ENCODE measurements at regions not wholly inside any gene's neighbourhood (a gene's known extent, or its start where the extent isn't known, plus 50 kb on each side); places are given as distances from the start of the nearest gene placed in this dataset.
A peak's percentile ranks its signal among the peaks of the same experiment; 100 is the strongest.

DNA sequence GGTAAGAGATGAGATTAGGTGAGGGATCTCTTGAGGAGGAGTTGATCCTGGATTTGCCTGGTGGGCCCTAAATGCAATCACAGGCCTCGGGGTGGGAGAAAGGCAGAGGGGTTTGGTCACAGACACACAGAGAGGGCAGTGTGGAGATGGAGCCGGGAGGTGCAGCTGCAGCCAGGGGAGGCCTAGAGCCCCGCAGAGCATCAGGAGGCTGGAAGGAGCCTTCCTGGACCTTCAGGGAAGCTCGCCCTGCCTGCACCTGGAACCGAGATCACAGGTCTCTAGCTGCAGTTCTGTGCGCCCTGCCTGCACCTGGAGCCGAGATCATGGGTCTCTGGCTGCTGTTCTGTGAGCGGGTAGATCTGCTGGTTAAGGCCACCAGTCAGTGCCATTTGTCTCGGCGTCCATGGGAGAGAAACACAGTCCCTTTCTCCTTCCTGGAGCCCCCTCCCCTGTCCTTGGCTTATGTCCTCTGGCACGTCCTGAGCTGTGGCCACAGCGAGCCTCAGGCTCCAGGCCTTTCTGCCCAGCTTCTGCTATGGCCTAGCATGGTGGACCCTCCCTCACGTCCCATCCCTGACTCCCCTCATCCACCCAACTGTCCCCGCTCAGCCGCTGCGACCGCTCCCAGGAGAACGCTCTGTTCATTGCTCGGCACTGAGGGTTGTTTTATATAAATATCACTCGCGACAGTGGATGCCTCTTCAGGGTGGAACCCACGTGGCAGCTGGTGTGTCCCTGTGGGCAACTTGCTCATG is 112.0 kb downstream of the DACT2 start:
- Histone ChIP-seq H2AFZ (ENCODE audit: low read depth, low read length) (no peak overlapping the region), H3K9ac (ENCODE audit: low read length) (no peak overlapping the region), H3K14ac (ENCODE audit: low read length in 2 of 2) (no peak overlapping the region), H2BK5ac (ENCODE audit: low read depth, low read length, poor library complexity, severe bottlenecking) (no peak overlapping the region), H4K91ac (ENCODE audit: low read length) (no peak overlapping the region), H4K8ac (ENCODE audit: low read length) (no peak overlapping the region), H3K4me1 (ENCODE audit: control insufficient read depth, insufficient read depth, low read depth, low read length) (peaks cover 15% of the 10 kb centered on the region), H2AK5ac (ENCODE audit: low read length, severe bottlenecking) (no peak overlapping the region), H3K79me1 (replicated peaks; ENCODE audit: low read length, poor library complexity, severe bottlenecking) (no peaks in the 10 kb centered on the region), H2BK120ac (ENCODE audit: low read depth, low read length) (no peak overlapping the region), H3K4me3 (ENCODE audit: insufficient read depth in 1 of 2, low read depth in 1 of 2, low read length in 2 of 2) (no peak overlapping the region), H3K18ac (ENCODE audit: low read depth in 1 of 2, low read length in 2 of 2) (no peak overlapping the region), H3K27me3 (ENCODE audit: control insufficient read depth in 1 of 2, insufficient read depth in 1 of 2, low read length in 2 of 2) (peaks cover 0 to 17% of the 10 kb centered on the region in 2 experiments), H3K9me3 (ENCODE audit: control insufficient read depth, low read length) (no peaks in the 10 kb centered on the region), H3K36me3 (ENCODE audit: control insufficient read depth in 1 of 2, insufficient read depth in 2 of 2, low read depth in 1 of 2, low read length in 2 of 2) (no peaks in the 10 kb centered on the region), H2BK15ac (ENCODE audit: low read depth, poor library complexity, severe bottlenecking) (no peak overlapping the region), H3K27ac (ENCODE audit: low read length, poor library complexity, severe bottlenecking) (no peak overlapping the region), H3K4me2 (ENCODE audit: low read length, poor library complexity, severe bottlenecking) (no peak overlapping the region), H2BK12ac (ENCODE audit: low read length in 2 of 2) (no peak overlapping the region), H3K23ac (ENCODE audit: low read length in 2 of 2) (no peak overlapping the region), H3K4ac (ENCODE audit: low read depth in 1 of 2, low read length in 2 of 2) (no peak overlapping the region)
- no peak for DNase-seq
- WGBS: 91% methylated on average over 22 of the region's 22 CpGs

DNA sequence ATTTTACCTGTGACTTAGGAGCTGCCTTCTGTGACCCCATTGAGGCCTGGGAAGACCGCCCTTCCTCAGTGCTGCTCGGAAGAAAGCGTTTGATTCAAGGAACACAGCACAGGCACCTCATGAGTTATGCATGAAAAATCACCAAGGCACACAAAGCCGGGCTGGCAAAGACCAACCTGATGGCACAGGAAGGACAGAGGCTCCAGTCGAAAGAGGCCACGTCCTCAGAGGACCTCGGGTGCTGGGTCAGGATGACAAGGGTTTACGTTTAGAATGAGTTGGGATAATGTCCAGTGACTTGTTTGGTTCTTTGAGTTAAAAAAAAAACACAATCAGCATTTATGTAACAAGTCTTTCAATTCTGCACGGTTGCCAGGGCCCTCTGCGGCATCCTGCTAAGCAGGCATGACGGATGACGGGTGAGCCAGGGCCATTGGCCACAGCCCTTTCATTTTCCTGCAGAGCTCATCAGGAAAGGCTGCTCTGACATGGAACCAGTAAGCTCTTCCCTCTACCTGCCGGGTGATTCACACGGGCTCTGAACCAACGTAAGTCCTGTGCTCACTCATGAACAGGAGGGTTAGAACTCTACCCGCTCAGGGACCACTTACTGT is 112.8 kb downstream of the DACT2 start:
- Histone ChIP-seq H3K14ac (ENCODE audit: low read length in 2 of 2) (no peak overlapping the region), H3K4me1 (ENCODE audit: control insufficient read depth, insufficient read depth, low read depth, low read length) (peaks cover 15% of the 10 kb centered on the region), H3K27me3 (ENCODE audit: control insufficient read depth in 1 of 2, insufficient read depth in 1 of 2, low read length in 2 of 2) (peaks cover 0 to 14% of the 10 kb centered on the region in 2 experiments), H2BK5ac (ENCODE audit: low read depth, low read length, poor library complexity, severe bottlenecking) (no peak overlapping the region), H3K36me3 (ENCODE audit: control insufficient read depth in 1 of 2, insufficient read depth in 2 of 2, low read depth in 1 of 2, low read length in 2 of 2) (no peaks in the 10 kb centered on the region), H3K23ac (ENCODE audit: low read length in 2 of 2) (no peak overlapping the region), H3K18ac (ENCODE audit: low read depth in 1 of 2, low read length in 2 of 2) (no peak overlapping the region), H4K8ac (ENCODE audit: low read length) (no peak overlapping the region), H3K9ac (ENCODE audit: low read length) (peak overlapping the region; percentile 3), H3K4ac (ENCODE audit: low read depth in 1 of 2, low read length in 2 of 2) (no peak overlapping the region), H3K4me2 (ENCODE audit: low read length, poor library complexity, severe bottlenecking) (no peak overlapping the region), H3K9me3 (ENCODE audit: control insufficient read depth, low read length) (no peaks in the 10 kb centered on the region), H2AFZ (ENCODE audit: low read depth, low read length) (no peak overlapping the region), H2BK15ac (ENCODE audit: low read depth, poor library complexity, severe bottlenecking) (no peak overlapping the region), H3K79me1 (replicated peaks; ENCODE audit: low read length, poor library complexity, severe bottlenecking) (no peaks in the 10 kb centered on the region), H4K91ac (ENCODE audit: low read length) (no peak overlapping the region), H2AK5ac (ENCODE audit: low read length, severe bottlenecking) (no peak overlapping the region), H2BK12ac (ENCODE audit: low read length in 2 of 2) (no peak overlapping the region), H3K4me3 (ENCODE audit: insufficient read depth in 1 of 2, low read depth in 1 of 2, low read length in 2 of 2) (no peak overlapping the region), H3K27ac (ENCODE audit: low read length, poor library complexity, severe bottlenecking) (no peak overlapping the region), H2BK120ac (ENCODE audit: low read depth, low read length) (no peak overlapping the region)
- no peak for DNase-seq
- WGBS: 93% methylated on average over 16 of the region's 16 CpGs

DNA sequence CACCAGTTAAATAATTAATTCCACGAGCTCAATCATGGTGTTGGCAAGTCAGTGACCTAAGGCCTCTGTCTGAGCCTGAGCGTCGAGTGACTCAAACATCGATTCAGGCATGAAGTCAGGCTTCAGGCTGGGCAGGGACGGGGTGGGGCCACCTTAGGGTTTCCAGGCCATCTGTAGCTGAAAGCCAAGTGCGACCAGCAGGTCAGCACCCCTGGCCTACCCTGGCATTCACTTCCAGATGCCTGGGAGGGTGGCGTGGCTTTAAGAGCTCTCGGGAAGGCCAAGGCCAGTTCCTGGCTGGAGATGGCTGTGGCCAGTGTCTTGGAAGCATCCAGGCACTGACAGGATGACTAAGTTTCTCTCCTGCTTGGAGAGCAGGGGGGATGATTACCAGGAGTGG is 113.4 kb downstream of the DACT2 start:
- no peak overlapping the region for H3K18ac ChIP-seq (ENCODE audit: low read depth in 1 of 2, low read length in 2 of 2)
- 83% methylated on average over 8 of the region's 8 CpGs for WGBS

DNA sequence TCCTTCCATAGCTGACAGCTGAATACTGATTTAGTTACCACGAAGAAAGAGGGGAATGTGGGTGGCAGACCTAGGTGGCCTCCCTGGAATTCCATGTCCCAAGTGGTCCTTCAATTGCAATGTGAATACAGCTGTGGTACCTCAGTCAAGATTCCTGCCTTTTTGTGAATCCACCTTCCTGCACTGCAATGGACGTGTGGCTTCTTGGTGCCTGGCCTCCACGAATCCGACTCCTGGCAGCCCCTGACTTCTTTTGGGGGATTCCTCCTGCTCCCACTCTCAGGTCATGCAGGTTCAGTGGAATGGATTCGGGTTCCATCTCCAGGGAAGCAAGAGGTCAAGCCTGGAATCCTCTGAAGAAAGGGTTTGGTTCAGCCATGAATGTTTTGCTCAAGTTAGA is 117.8 kb downstream of the DACT2 start:
- H3K18ac ChIP-seq (ENCODE audit: low read depth in 1 of 2, low read length in 2 of 2): no peak overlapping the region
- H3K36me3 ChIP-seq (ENCODE audit: control insufficient read depth in 1 of 2, insufficient read depth in 2 of 2, low read depth in 1 of 2, low read length in 2 of 2): no peaks in the 10 kb centered on the region
- no peak overlapping the region for H2AFZ ChIP-seq (ENCODE audit: low read depth, low read length)
- WGBS: 84% methylated on average over 5 of the region's 5 CpGs
- H3K23ac ChIP-seq (ENCODE audit: low read length in 2 of 2): no peak overlapping the region
- H3K79me1 ChIP-seq (replicated peaks; ENCODE audit: low read length, poor library complexity, severe bottlenecking): no peaks in the 10 kb centered on the region
- H2BK12ac ChIP-seq (ENCODE audit: low read length in 2 of 2): no peak overlapping the region
- H3K27ac ChIP-seq (ENCODE audit: low read length, poor library complexity, severe bottlenecking): no peak overlapping the region
- H2BK15ac ChIP-seq (ENCODE audit: low read depth, poor library complexity, severe bottlenecking): no peak overlapping the region
- no peak overlapping the region for H3K4me2 ChIP-seq (ENCODE audit: low read length, poor library complexity, severe bottlenecking)
- no peak overlapping the region for H3K4ac ChIP-seq (ENCODE audit: low read depth in 1 of 2, low read length in 2 of 2)
- H3K27me3 ChIP-seq (ENCODE audit: control insufficient read depth in 1 of 2, insufficient read depth in 1 of 2, low read length in 2 of 2): peaks cover 13 to 34% of the 10 kb centered on the region in 2 experiments
- peaks cover 3% of the 10 kb centered on the region for H3K4me1 ChIP-seq (ENCODE audit: control insufficient read depth, insufficient read depth, low read depth, low read length)
- H3K9me3 ChIP-seq (ENCODE audit: control insufficient read depth, low read length): no peaks in the 10 kb centered on the region
- H3K9ac ChIP-seq (ENCODE audit: low read length): no peak overlapping the region
- H3K14ac ChIP-seq (ENCODE audit: low read length in 2 of 2): no peak overlapping the region
- no peak overlapping the region for H2BK5ac ChIP-seq (ENCODE audit: low read depth, low read length, poor library complexity, severe bottlenecking)
- no peak overlapping the region for H4K8ac ChIP-seq (ENCODE audit: low read length)
- no peak overlapping the region for H2AK5ac ChIP-seq (ENCODE audit: low read length, severe bottlenecking)
- no peak overlapping the region for H3K4me3 ChIP-seq (ENCODE audit: insufficient read depth in 1 of 2, low read depth in 1 of 2, low read length in 2 of 2)
- no peak for DNase-seq
- no peak overlapping the region for H4K91ac ChIP-seq (ENCODE audit: low read length)
- H2BK120ac ChIP-seq (ENCODE audit: low read depth, low read length): no peak overlapping the region

More for the DNA sequence above, 113.4 kb downstream of the DACT2 start:
- Histone ChIP-seq H3K27me3 (ENCODE audit: control insufficient read depth in 1 of 2, insufficient read depth in 1 of 2, low read length in 2 of 2) (peaks cover 0 to 13% of the 10 kb centered on the region in 2 experiments), H3K36me3 (ENCODE audit: control insufficient read depth in 1 of 2, insufficient read depth in 2 of 2, low read depth in 1 of 2, low read length in 2 of 2) (no peaks in the 10 kb centered on the region), H3K23ac (ENCODE audit: low read length in 2 of 2) (no peak overlapping the region), H3K9ac (ENCODE audit: low read length) (peak overlapping the region; percentile 3), H2AK5ac (ENCODE audit: low read length, severe bottlenecking) (no peak overlapping the region), H2BK12ac (ENCODE audit: low read length in 2 of 2) (no peak overlapping the region), H3K4me1 (ENCODE audit: control insufficient read depth, insufficient read depth, low read depth, low read length) (peaks cover 15% of the 10 kb centered on the region), H3K4me2 (ENCODE audit: low read length, poor library complexity, severe bottlenecking) (no peak overlapping the region), H3K27ac (ENCODE audit: low read length, poor library complexity, severe bottlenecking) (no peak overlapping the region), H2BK5ac (ENCODE audit: low read depth, low read length, poor library complexity, severe bottlenecking) (no peak overlapping the region), H4K8ac (ENCODE audit: low read length) (no peak overlapping the region), H3K4me3 (ENCODE audit: insufficient read depth in 1 of 2, low read depth in 1 of 2, low read length in 2 of 2) (no peak overlapping the region), H3K79me1 (replicated peaks; ENCODE audit: low read length, poor library complexity, severe bottlenecking) (no peaks in the 10 kb centered on the region), H4K91ac (ENCODE audit: low read length) (no peak overlapping the region), H2BK15ac (ENCODE audit: low read depth, poor library complexity, severe bottlenecking) (no peak overlapping the region), H2AFZ (ENCODE audit: low read depth, low read length) (no peak overlapping the region), H3K14ac (ENCODE audit: low read length in 2 of 2) (no peak overlapping the region), H3K4ac (ENCODE audit: low read depth in 1 of 2, low read length in 2 of 2) (no peak overlapping the region), H2BK120ac (ENCODE audit: low read depth, low read length) (no peak overlapping the region), H3K9me3 (ENCODE audit: control insufficient read depth, low read length) (no peaks in the 10 kb centered on the region)
- no peak for DNase-seq
